Gastroesophageal sphincter (tissue), 3 donors: ENCODE measurements at regions not wholly inside any gene's neighbourhood (a gene's known extent, or its start where the extent isn't known, plus 50 kb on each side); places are given as distances from the start of the nearest gene placed in this dataset.

ENCODE experiments used
- POLR2A ChIP-seq, 2 donors: fragments of 450-650 bp; IDR thresholded peaks; one replicate each; pipeline ENCODE4 v1.6.1; 2017; ENCODE audit warnings: antibody characterized with exemption in 2 of 2, mild to moderate bottlenecking in 2 of 2, moderate library complexity in 1 of 2
- TF ChIP-seq, protein P1 (sequence below), 4 experiments: fragments of 200-600 bp in 2 of 4; fragments of 450-650 bp in 2 of 4; sonication (generic) in 1 of 4; IDR thresholded peaks; one replicate each; pipeline ENCODE4 v1.5.1; 2017 to 2019; ENCODE audit warnings: antibody characterized with exemption in 4 of 4, mild to moderate bottlenecking in 2 of 4, moderate library complexity in 2 of 4

DNA sequence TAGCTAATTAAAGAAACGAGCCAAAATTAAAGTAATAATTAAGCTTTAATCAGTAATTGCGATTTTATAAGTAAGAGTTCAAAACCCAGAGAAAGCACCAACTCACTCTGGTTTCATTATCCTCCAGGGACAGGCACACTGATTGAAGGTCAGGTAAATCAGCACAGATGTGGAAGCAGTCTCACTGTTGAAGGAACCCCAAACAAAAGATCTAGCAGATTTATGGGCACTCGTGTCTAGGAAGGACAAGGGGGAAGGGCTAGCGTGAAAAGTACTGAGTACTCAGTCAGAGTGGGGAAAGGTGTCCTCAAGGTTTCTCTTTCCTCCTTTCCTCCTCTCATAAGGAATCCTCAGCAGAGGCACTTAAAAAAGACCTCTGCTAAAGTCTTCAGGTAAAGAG is 320.1 kb downstream of the PYDC2 start:
- TF ChIP-seq, protein P1, sequence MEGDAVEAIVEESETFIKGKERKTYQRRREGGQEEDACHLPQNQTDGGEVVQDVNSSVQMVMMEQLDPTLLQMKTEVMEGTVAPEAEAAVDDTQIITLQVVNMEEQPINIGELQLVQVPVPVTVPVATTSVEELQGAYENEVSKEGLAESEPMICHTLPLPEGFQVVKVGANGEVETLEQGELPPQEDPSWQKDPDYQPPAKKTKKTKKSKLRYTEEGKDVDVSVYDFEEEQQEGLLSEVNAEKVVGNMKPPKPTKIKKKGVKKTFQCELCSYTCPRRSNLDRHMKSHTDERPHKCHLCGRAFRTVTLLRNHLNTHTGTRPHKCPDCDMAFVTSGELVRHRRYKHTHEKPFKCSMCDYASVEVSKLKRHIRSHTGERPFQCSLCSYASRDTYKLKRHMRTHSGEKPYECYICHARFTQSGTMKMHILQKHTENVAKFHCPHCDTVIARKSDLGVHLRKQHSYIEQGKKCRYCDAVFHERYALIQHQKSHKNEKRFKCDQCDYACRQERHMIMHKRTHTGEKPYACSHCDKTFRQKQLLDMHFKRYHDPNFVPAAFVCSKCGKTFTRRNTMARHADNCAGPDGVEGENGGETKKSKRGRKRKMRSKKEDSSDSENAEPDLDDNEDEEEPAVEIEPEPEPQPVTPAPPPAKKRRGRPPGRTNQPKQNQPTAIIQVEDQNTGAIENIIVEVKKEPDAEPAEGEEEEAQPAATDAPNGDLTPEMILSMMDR (IDR thresholded peaks at IDR 0.05) = no peak
- TF ChIP-seq POLR2A (IDR thresholded peaks at IDR 0.05) = no peak
